ENCODE measurements at regions not wholly inside any gene's neighbourhood (a gene's known extent, or its start where the extent isn't known, plus 50 kb on each side); places are given as distances from the start of the nearest gene placed in this dataset.

DNA sequence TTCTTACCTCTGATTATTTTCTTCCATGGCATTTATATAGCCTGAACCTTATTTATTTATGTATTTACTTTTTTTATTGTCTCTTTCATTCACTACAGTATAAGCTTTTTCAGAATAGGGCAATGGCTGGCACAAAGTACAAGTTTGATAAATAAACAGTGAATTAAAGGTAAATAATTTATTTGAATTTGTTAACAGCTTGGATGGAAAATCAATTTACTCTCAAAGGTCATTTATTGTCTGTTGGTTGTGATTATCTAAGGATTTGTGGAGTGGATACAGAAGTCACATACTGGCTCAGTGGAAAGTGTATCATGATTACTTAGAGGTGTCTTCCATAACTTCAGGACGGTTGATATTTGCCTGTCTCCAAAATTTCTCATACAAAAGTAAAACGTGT, 2472.9 kb downstream of the PCDH7 start:
- H3K4me1 ChIP-seq (ENCODE audit: control insufficient read depth in 2 of 3, insufficient read depth in 2 of 3, low read depth in 1 of 3, low read length in 3 of 3) = no peaks in the 10 kb centered on the region
- no peak overlapping the region for H3K27ac ChIP-seq (ENCODE audit: low read depth in 2 of 2, low read length in 2 of 2)
- no peak for FAIRE-seq
- TF ChIP-seq, protein P1, sequence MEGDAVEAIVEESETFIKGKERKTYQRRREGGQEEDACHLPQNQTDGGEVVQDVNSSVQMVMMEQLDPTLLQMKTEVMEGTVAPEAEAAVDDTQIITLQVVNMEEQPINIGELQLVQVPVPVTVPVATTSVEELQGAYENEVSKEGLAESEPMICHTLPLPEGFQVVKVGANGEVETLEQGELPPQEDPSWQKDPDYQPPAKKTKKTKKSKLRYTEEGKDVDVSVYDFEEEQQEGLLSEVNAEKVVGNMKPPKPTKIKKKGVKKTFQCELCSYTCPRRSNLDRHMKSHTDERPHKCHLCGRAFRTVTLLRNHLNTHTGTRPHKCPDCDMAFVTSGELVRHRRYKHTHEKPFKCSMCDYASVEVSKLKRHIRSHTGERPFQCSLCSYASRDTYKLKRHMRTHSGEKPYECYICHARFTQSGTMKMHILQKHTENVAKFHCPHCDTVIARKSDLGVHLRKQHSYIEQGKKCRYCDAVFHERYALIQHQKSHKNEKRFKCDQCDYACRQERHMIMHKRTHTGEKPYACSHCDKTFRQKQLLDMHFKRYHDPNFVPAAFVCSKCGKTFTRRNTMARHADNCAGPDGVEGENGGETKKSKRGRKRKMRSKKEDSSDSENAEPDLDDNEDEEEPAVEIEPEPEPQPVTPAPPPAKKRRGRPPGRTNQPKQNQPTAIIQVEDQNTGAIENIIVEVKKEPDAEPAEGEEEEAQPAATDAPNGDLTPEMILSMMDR (IDR thresholded peaks at IDR 0.05; ENCODE audit: borderline replicate concordance, extremely low read depth, insufficient read depth) = no peak
- no peak overlapping the region for H3K9ac ChIP-seq (ENCODE audit: low read length in 3 of 3)
- no peaks in the 10 kb centered on the region for H3K9me3 ChIP-seq (ENCODE audit: control insufficient read depth in 2 of 3, insufficient read depth in 1 of 3, low read length in 3 of 3)
- intact Hi-C loops (cut with DNase I) = no loop called here
- H3K4me3 ChIP-seq (ENCODE audit: low read length in 3 of 3) = no peak overlapping the region
- no peak for DNase-seq
- H3K36me3 ChIP-seq (ENCODE audit: control insufficient read depth in 2 of 3, insufficient read depth in 3 of 3, low read length in 3 of 3) = no peaks in the 10 kb centered on the region
- H3K27me3 ChIP-seq (ENCODE audit: control insufficient read depth, insufficient read depth, low read length) = no peaks in the 10 kb centered on the region

GRCh38 chr4:33200377-33200776, 2480.2 kb downstream of the PCDH7 start:
- no peak for DNase-seq
- Histone ChIP-seq H3K9ac (ENCODE audit: low read length in 3 of 3) (no peak overlapping the region), H3K4me3 (ENCODE audit: low read length in 3 of 3) (no peak overlapping the region), H3K4me1 (ENCODE audit: control insufficient read depth in 2 of 3, insufficient read depth in 2 of 3, low read depth in 1 of 3, low read length in 3 of 3) (no peaks in the 10 kb centered on the region), H3K36me3 (ENCODE audit: control insufficient read depth in 2 of 3, insufficient read depth in 3 of 3, low read length in 3 of 3) (no peaks in the 10 kb centered on the region), H3K27me3 (ENCODE audit: control insufficient read depth, insufficient read depth, low read length) (no peaks in the 10 kb centered on the region), H3K9me3 (ENCODE audit: control insufficient read depth in 2 of 3, insufficient read depth in 1 of 3, low read length in 3 of 3) (no peaks in the 10 kb centered on the region), H3K27ac (ENCODE audit: low read depth in 2 of 2, low read length in 2 of 2) (no peak overlapping the region)
- TF ChIP-seq, protein P1 (IDR thresholded peaks at IDR 0.05; ENCODE audit: borderline replicate concordance, extremely low read depth, insufficient read depth) = no peak
- no peak for FAIRE-seq
- intact Hi-C loops (cut with DNase I) = no loop called here

DNA sequence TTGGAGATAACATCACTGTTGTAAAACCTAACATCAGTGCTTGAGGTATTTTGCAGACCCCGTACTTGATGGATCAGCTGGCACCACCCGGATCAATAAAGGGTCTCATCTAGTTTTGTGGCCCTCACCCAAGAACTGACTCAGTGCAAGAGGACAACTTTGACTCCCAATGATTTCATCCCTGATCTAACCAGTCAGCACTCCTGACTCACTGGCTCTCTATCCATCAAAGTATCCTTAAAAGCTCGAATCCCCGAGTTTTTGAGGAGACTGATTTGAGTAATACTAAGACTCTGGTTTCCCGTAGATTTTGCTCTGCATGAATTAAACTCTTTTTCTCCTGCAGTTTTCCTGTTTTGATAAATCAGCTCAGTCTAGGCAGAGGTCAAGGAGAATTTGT, 2498.1 kb downstream of the PCDH7 start:
- TF ChIP-seq, protein P1 (IDR thresholded peaks at IDR 0.05; ENCODE audit: borderline replicate concordance, extremely low read depth, insufficient read depth) = no peak

DNA sequence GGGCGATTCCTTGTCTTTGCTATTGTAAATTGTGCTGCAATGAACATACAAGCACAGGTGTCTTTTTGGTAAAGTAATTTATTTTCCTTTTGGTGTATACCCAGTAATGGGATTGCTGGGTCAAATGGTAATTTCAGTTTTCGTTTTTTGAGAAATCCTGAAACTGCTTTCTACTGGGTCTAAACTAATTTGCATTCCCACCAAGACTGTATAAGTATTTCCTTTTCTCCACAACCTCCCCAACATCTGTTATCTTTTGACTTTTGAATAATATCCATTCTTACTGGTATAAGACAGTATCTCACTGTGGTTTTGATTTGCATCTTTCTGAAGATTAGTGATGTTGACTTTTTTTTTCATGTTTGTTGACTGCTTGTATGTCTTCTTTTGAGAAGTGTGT, 2506.0 kb downstream of the PCDH7 start:
- H3K4me1 ChIP-seq (ENCODE audit: control insufficient read depth in 2 of 3, insufficient read depth in 2 of 3, low read depth in 1 of 3, low read length in 3 of 3) = no peaks in the 10 kb centered on the region
- TF ChIP-seq, protein P1 (IDR thresholded peaks at IDR 0.05; ENCODE audit: borderline replicate concordance, extremely low read depth, insufficient read depth) = no peak
- H3K4me3 ChIP-seq (ENCODE audit: low read length in 3 of 3) = no peak overlapping the region
- H3K27ac ChIP-seq (ENCODE audit: low read depth in 2 of 2, low read length in 2 of 2) = no peak overlapping the region
- H3K27me3 ChIP-seq (ENCODE audit: control insufficient read depth, insufficient read depth, low read length) = no peaks in the 10 kb centered on the region
- H3K36me3 ChIP-seq (ENCODE audit: control insufficient read depth in 2 of 3, insufficient read depth in 3 of 3, low read length in 3 of 3) = no peaks in the 10 kb centered on the region
- H3K9ac ChIP-seq (ENCODE audit: low read length in 3 of 3) = no peak overlapping the region
- intact Hi-C loops (cut with DNase I) = no loop called here
- no peaks in the 10 kb centered on the region for H3K9me3 ChIP-seq (ENCODE audit: control insufficient read depth in 2 of 3, insufficient read depth in 1 of 3, low read length in 3 of 3)
- FAIRE-seq (no peak), DNase-seq (no peak)

More for the DNA sequence above, 2498.1 kb downstream of the PCDH7 start:
- Histone ChIP-seq H3K9ac (ENCODE audit: low read length in 3 of 3) (no peak overlapping the region), H3K27ac (ENCODE audit: low read depth in 2 of 2, low read length in 2 of 2) (no peak overlapping the region), H3K36me3 (ENCODE audit: control insufficient read depth in 2 of 3, insufficient read depth in 3 of 3, low read length in 3 of 3) (no peaks in the 10 kb centered on the region), H3K4me3 (ENCODE audit: low read length in 3 of 3) (no peak overlapping the region), H3K27me3 (ENCODE audit: control insufficient read depth, insufficient read depth, low read length) (no peaks in the 10 kb centered on the region), H3K9me3 (ENCODE audit: control insufficient read depth in 2 of 3, insufficient read depth in 1 of 3, low read length in 3 of 3) (no peaks in the 10 kb centered on the region), H3K4me1 (ENCODE audit: control insufficient read depth in 2 of 3, insufficient read depth in 2 of 3, low read depth in 1 of 3, low read length in 3 of 3) (no peaks in the 10 kb centered on the region)
- intact Hi-C loops (cut with DNase I) = no loop called here
- DNase-seq (no peak), FAIRE-seq (no peak)

All from kidney (tissue), 13 donors.